Body of pancreas (tissue), 4 donors: ENCODE measurements at regions not wholly inside any gene's neighbourhood (a gene's known extent, or its start where the extent isn't known, plus 50 kb on each side); places are given as distances from the start of the nearest gene placed in this dataset.

Experiments
- CTCF ChIP-seq, 7 experiments: fragments of 450-650 bp in 4 of 7; fragments of 200-600 bp in 3 of 7; sonication (generic) in 3 of 7; IDR thresholded peaks; one replicate each; pipeline ENCODE4 v1.5.1; 2016 to 2019; ENCODE audit warnings: antibody characterized with exemption in 7 of 7
- POLR2A ChIP-seq, 3 donors: fragments of 450-650 bp; IDR thresholded peaks; one replicate each; pipeline ENCODE4 v1.6.1; 2016; ENCODE audit warnings: antibody characterized with exemption in 3 of 3, mild to moderate bottlenecking in 2 of 3

- TF ChIP-seq CTCF (IDR thresholded peaks at IDR 0.05) (no peak), POLR2A (IDR thresholded peaks at IDR 0.05) (no peak)
Measured at GRCh38 chr15:39066677-39067076, 502.1 kb upstream of the RASGRP1 start.
